Stimulated activated CD8-positive, alpha-beta memory T cell treated with anti-CD3 and anti-CD28 coated beads, Interleukin-7, amount 100 ng/mL, for 4 hours (primary cell): ENCODE measurements at regions not wholly inside any gene's neighbourhood (a gene's known extent, or its start where the extent isn't known, plus 50 kb on each side); places are given as distances from the start of the nearest gene placed in this dataset.

Experiments used
- DNase-seq, 2 donors: peaks; one replicate each; pipeline ENCODE4 v3.0.0-alpha.2; 2020; ENCODE audit warnings: low read depth in 2 of 2

DNA sequence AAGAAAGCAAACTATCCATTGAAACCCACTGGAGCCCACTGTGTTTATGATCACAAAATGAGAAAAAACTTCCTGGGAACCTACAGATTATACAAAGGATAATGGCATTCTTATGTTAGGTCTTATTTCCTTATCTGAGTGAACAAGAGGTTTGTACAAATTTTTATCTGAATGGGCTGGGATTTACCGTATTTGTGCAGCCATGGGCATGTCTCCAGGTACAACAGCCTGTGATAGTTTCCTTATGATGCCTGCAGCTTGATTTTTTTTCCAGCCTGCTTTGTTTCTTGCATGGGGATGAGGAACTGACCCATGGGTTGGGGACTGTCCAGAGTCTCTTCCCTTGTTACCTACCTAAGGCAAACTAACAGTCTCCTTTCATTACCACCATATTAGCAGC, 244.0 kb upstream of the RBMY1B start:
- DNase-seq: no peak

DNA sequence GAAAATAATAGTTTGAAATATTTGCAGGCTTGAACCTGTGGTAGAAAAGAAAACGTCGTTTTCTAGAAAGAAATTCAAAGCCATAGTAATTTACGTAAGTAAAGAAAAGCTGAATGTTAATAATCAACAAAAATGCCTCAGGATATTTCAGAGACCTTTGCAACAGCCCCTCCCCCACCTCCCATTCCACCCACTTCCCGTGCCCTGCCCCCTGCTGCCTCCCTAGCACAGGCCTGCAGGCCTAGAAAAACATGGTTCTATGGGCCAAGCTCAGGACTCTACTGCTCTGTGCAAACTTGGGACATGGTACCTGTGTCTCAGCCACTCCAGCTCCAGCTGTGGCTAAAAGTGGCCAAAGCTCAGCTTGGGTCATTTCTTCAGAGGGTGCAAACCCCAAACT, 223.4 kb upstream of the RBMY1B start:
- no peak for DNase-seq

DNA sequence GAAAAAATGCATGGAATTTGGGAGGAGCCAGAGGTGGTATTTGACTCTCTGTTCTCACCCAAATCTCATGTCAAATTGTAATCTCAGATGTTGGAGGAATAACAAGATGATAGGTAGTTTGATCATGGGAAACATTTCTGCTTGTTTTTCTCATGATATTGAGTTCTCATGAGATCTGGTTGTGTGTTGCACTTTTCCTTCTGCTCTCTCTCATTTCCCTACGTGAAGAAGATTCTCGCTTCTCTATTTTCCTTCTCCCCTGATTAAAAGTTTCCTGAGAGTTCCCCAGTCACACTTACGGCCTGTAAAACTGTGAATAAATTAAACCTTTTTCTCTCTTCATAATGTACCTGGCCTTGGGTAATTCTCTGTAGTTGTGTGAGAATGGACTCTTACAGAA, 222.2 kb upstream of the RBMY1B start:
- no peak for DNase-seq

DNA sequence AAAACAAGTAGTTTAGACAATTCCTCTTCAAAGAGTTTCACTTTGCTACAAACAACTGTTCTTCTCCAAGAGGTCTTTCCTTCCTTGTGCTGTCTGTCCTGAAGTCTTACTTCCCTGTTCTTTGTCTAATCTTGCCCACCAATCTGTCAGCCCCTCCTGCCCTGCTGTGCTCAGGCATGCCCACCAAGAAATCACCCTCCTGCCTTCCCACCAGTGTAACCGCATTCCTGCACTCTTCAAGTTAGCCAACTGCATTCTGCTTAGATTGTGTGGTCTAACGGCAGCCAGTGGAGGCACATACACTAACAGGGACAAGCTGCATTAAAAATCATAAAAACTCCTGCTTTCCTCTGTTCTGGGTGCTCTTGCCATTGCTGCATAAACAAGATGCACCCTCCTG, 215.9 kb upstream of the RBMY1B start:
- no peak for DNase-seq

DNA sequence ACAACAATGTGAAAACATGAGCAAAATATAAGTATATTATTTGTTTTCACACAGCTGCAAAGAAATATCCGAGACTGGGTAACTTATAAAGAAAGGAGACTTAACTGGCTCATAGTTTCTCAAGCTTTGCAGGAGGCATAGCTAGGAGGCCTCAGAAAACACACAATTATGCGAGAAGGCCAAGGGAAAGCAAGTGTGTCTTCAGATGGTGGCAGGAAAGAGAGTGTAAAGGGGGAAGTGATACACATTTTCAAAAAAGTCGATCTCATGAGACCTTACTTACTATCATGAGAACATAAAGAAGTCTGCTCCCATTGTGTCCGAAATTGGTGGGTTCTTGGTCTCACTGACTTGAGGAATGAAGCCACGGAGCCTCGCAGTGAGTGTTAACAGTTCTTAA, 208.9 kb upstream of the RBMY1B start:
- no peak for DNase-seq

DNA sequence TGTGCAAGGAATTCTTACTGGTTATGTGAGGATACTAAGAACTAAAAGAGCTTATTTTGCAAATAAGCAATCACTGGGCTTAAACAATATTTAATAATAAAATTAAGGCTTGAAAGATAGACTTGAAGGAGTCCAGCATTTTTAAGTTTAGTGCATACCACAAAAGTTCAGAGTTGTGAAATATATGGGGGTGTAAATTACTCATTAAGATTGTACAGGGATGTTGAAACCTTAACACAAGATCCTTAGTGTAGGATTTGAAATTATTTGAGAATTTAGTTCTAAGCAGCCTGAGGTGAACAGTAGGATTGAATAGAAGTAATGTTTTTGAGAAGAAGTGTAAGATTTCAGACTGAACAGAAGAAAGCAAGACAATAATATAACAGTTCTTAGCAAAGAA, 195.8 kb upstream of the RBMY1B start:
- DNase-seq: no peak
